Mesenchymal stem cell (in vitro differentiated cells and primary cell): ENCODE measurements at regions not wholly inside any gene's neighbourhood (a gene's known extent, or its start where the extent isn't known, plus 50 kb on each side); places are given as distances from the start of the nearest gene placed in this dataset.

ENCODE experiments used
- DNase-seq: peaks from one replicate; pipeline ENCODE4 v3.0.0-alpha.2; 2013
- H2AFZ ChIP-seq: one replicate; pipeline ENCODE4 v1.6.1; 2013; ENCODE audit warnings: low read depth, mild to moderate bottlenecking, control low read depth, inconsistent platforms, low read length, moderate library complexity
- H2AK5ac ChIP-seq: 2 replicates; pipeline ENCODE4 v1.6.1; 2013; ENCODE audit warnings: low read length, moderate library complexity, mild to moderate bottlenecking, inconsistent platforms; ENCODE audit not compliant: severe bottlenecking
- H2BK120ac ChIP-seq: one replicate; pipeline ENCODE4 v1.6.1; 2013; ENCODE audit warnings: low read depth, mild to moderate bottlenecking, inconsistent platforms, low read length, moderate library complexity
- H2BK12ac ChIP-seq, 2 experiments: one replicate each; pipeline ENCODE4 v1.6.1; 2013; ENCODE audit warnings: inconsistent platforms in 2 of 2, low read length in 2 of 2, mild to moderate bottlenecking in 2 of 2, moderate library complexity in 2 of 2, control low read depth in 1 of 2
- H2BK15ac ChIP-seq: one replicate; pipeline ENCODE4 v1.6.1; 2013; ENCODE audit warnings: mild to moderate bottlenecking, low read depth, inconsistent platforms; ENCODE audit not compliant: poor library complexity, severe bottlenecking
- H2BK5ac ChIP-seq: 2 replicates; pipeline ENCODE4 v1.6.1; 2013; ENCODE audit warnings: low read depth, mild to moderate bottlenecking, low read length, control low read depth, inconsistent platforms; ENCODE audit not compliant: poor library complexity, severe bottlenecking
- H3K14ac ChIP-seq, 2 experiments: one replicate each; pipeline ENCODE4 v1.6.1; 2013; ENCODE audit warnings: inconsistent platforms in 2 of 2, low read length in 2 of 2, control low read depth in 1 of 2, mild to moderate bottlenecking in 1 of 2, moderate library complexity in 1 of 2
- H3K18ac ChIP-seq, 2 experiments: one replicate each; pipeline ENCODE4 v1.6.1; 2013; ENCODE audit warnings: inconsistent platforms in 2 of 2, low read length in 2 of 2, control low read depth in 1 of 2, low read depth in 1 of 2, mild to moderate bottlenecking in 1 of 2
- H3K23ac ChIP-seq, 2 experiments: one replicate each; pipeline ENCODE4 v1.6.1; 2013; ENCODE audit warnings: inconsistent platforms in 2 of 2, low read length in 2 of 2, mild to moderate bottlenecking in 2 of 2, moderate library complexity in 2 of 2, control low read depth in 1 of 2
- H3K27ac ChIP-seq: 2 replicates; pipeline ENCODE4 v1.5.1; 2013; ENCODE audit warnings: mild to moderate bottlenecking, moderate library complexity, low read length, control low read depth, inconsistent platforms; ENCODE audit not compliant: poor library complexity, severe bottlenecking
- H3K27me3 ChIP-seq, 2 experiments: 2 replicates each; pipeline versions ENCODE4 v1.6.1 to v1.7.0; 2013; ENCODE audit warnings: low read length in 2 of 2, mild to moderate bottlenecking in 2 of 2, moderate library complexity in 2 of 2, control low read depth in 1 of 2, inconsistent platforms in 1 of 2; ENCODE audit not compliant: control insufficient read depth in 1 of 2, insufficient read depth in 1 of 2
- H3K36me3 ChIP-seq, 2 experiments: 2 replicates each; pipeline versions ENCODE4 v1.6.1 to v1.7.0; 2013; ENCODE audit warnings: low read length in 2 of 2, control low read depth in 1 of 2, inconsistent platforms in 1 of 2, low read depth in 1 of 2, mild to moderate bottlenecking in 1 of 2; ENCODE audit not compliant: insufficient read depth in 2 of 2, control insufficient read depth in 1 of 2
- H3K4ac ChIP-seq, 2 experiments: one replicate each; pipeline ENCODE4 v1.6.1; 2013; ENCODE audit warnings: inconsistent platforms in 2 of 2, low read length in 2 of 2, mild to moderate bottlenecking in 2 of 2, moderate library complexity in 2 of 2, control low read depth in 1 of 2, low read depth in 1 of 2
- H3K4me1 ChIP-seq: 2 replicates; pipeline ENCODE4 v1.6.1; 2013; ENCODE audit warnings: low read depth, low read length, control low read depth; ENCODE audit not compliant: control insufficient read depth, insufficient read depth
- H3K4me2 ChIP-seq: 2 replicates; pipeline ENCODE4 v1.6.1; 2013; ENCODE audit warnings: low read length, mild to moderate bottlenecking, inconsistent platforms; ENCODE audit not compliant: poor library complexity, severe bottlenecking
- H3K4me3 ChIP-seq, 2 experiments: 2 replicates each; pipeline versions ENCODE4 v1.5.1 to v1.7.0; 2013; ENCODE audit warnings: low read length in 2 of 2, mild to moderate bottlenecking in 2 of 2, control low read depth in 1 of 2, low read depth in 1 of 2; ENCODE audit not compliant: insufficient read depth in 1 of 2
- H3K79me1 ChIP-seq: replicated peaks from 2 replicates; pipeline ENCODE4 v1.6.1; 2013; ENCODE audit warnings: mild to moderate bottlenecking, control low read depth, low read length, inconsistent platforms; ENCODE audit not compliant: poor library complexity, severe bottlenecking
- H3K9ac ChIP-seq: 2 replicates; pipeline ENCODE4 v1.7.0; 2013; ENCODE audit warnings: mild to moderate bottlenecking, low read length, moderate library complexity
- H3K9me3 ChIP-seq: 2 replicates; pipeline ENCODE4 v1.7.0; 2013; ENCODE audit warnings: mild to moderate bottlenecking, low read length; ENCODE audit not compliant: control insufficient read depth
- H4K8ac ChIP-seq: one replicate; pipeline ENCODE4 v1.6.1; 2013; ENCODE audit warnings: inconsistent platforms, mild to moderate bottlenecking, low read length, moderate library complexity
- H4K91ac ChIP-seq: one replicate; pipeline ENCODE4 v1.6.1; 2013; ENCODE audit warnings: mild to moderate bottlenecking, low read length, inconsistent platforms
- WGBS: methylation state at CpG from one replicate; pipeline ENCODE4 v1.1.7; 2013; ENCODE audit warnings: mixed read lengths; 5-methylcytosine and 5-hydroxymethylcytosine counted together

- H2BK5ac ChIP-seq: no peak overlapping the region
- no peaks in the 10 kb centered on the region for H3K79me1 ChIP-seq
- no peak overlapping the region for H3K4me3 ChIP-seq
- no peak for DNase-seq
- H3K18ac ChIP-seq: no peak overlapping the region
- no peak overlapping the region for H3K14ac ChIP-seq
- WGBS: 89% methylated on average over 7 of the region's 7 CpGs
- H2BK120ac ChIP-seq: no peak overlapping the region
- no peak overlapping the region for H3K23ac ChIP-seq
- H3K9me3 ChIP-seq: no peaks in the 10 kb centered on the region
- H2AK5ac ChIP-seq: no peak overlapping the region
- no peak overlapping the region for H3K9ac ChIP-seq
- H4K8ac ChIP-seq: no peak overlapping the region
- H2BK12ac ChIP-seq: no peak overlapping the region
- H2AFZ ChIP-seq: no peak overlapping the region
- peaks cover 0 to 4% of the 10 kb centered on the region in 2 experiments for H3K27me3 ChIP-seq
- H3K36me3 ChIP-seq: no peaks in the 10 kb centered on the region
- no peak overlapping the region for H3K4ac ChIP-seq
- no peaks in the 10 kb centered on the region for H3K4me1 ChIP-seq
- no peak overlapping the region for H3K27ac ChIP-seq
- H4K91ac ChIP-seq: no peak overlapping the region
- no peak overlapping the region for H2BK15ac ChIP-seq
- H3K4me2 ChIP-seq: no peak overlapping the region
Measured at GRCh38 chr13:24108615-24108965, 51.9 kb upstream of the SPATA13 start.

GRCh38 chr13:24110011-24110410 lies 50.5 kb upstream of the SPATA13 start:
- H3K14ac ChIP-seq: no peak overlapping the region
- peaks cover 1% of the 10 kb centered on the region for H3K4me1 ChIP-seq
- no peak overlapping the region for H4K91ac ChIP-seq
- no peak overlapping the region for H3K4me3 ChIP-seq
- no peak overlapping the region for H2BK12ac ChIP-seq
- H2AK5ac ChIP-seq: no peak overlapping the region
- H2BK5ac ChIP-seq: no peak overlapping the region
- H3K23ac ChIP-seq: no peak overlapping the region
- H2BK120ac ChIP-seq: no peak overlapping the region
- H3K4me2 ChIP-seq: no peak overlapping the region
- H3K4ac ChIP-seq: no peak overlapping the region
- H3K79me1 ChIP-seq: no peaks in the 10 kb centered on the region
- no peaks in the 10 kb centered on the region for H3K9me3 ChIP-seq
- peaks cover 0 to 4% of the 10 kb centered on the region in 2 experiments for H3K27me3 ChIP-seq
- H3K27ac ChIP-seq: no peak overlapping the region
- no peaks in the 10 kb centered on the region for H3K36me3 ChIP-seq
- H3K9ac ChIP-seq: no peak overlapping the region
- no peak overlapping the region for H4K8ac ChIP-seq
- H2AFZ ChIP-seq: no peak overlapping the region
- no peak overlapping the region for H3K18ac ChIP-seq
- no peak overlapping the region for H2BK15ac ChIP-seq
- DNase-seq: no peak
- 70% methylated on average over 4 of the region's 4 CpGs for WGBS
